GM12878 (cell line): ENCODE measurements at regions not wholly inside any gene's neighbourhood (a gene's known extent, or its start where the extent isn't known, plus 50 kb on each side); places are given as distances from the start of the nearest gene placed in this dataset.

Source experiments
- ATAC-seq: fragments of 200-7000 bp; cut with Tn5 transposase; 3 replicates; pipeline ENCODE4 v1.9.1; 2020; ENCODE audit warnings: mild to moderate bottlenecking, moderate library complexity
- BruUV-seq: library from RNA; stranded (reverse); fragments of 400-500 nt; replicated peaks from 2 replicates; lab custom pipeline; 2021; lab: Mats Ljungman, UMichigan
- CTCF ChIA-PET: fragments of 300-600 bp; sonication (Branson Sonifier 250); formaldehyde crosslinking; extraction: SDS; loops from one replicate; lab custom pipeline; 2021; ENCODE audit warnings: inconsistent platforms; lab: Yijun Ruan, JAX
- POLR2A ChIA-PET: fragments of 350-600 bp; formaldehyde crosslinking; extraction: SDS; loops from one replicate; lab custom pipeline; 2021; ENCODE audit warnings: inconsistent platforms; lab: Charles Lee
- RAD21 ChIA-PET: fragments of 300-600 bp; sonication (Branson Sonifier 250); formaldehyde crosslinking; loops from one replicate; lab custom pipeline; 2023; ENCODE audit warnings: antibody characterized with exemption; ENCODE audit not compliant: unreplicated experiment; lab: Charles Lee
- SMC1A ChIA-PET: fragments of 300-600 bp; sonication (Branson Sonifier 250); formaldehyde crosslinking; loops from one replicate; lab custom pipeline; 2023; ENCODE audit not compliant: unreplicated experiment, uncharacterized antibody; lab: Charles Lee
- DNase-seq: peaks from one replicate; pipeline ENCODE4 v3.0.0-alpha.2; 2011; ENCODE audit warnings: low read depth, low spot score
- FAIRE-seq: peaks from 3 replicates; lab custom pipeline; 2011; peaks lifted over from hg19 to GRCh38; lab: Jason Lieb, UNC
- H2AFZ ChIP-seq: 2 replicates; pipeline ENCODE4 v1.6.0; 2011; ENCODE audit warnings: low read depth, low read length, control low read depth; ENCODE audit not compliant: control insufficient read depth
- H3K27ac ChIP-seq: 2 replicates; pipeline ENCODE4 v1.5.1; 2011; ENCODE audit warnings: control low read depth; ENCODE audit not compliant: control insufficient read depth, insufficient read depth
- H3K27me3 ChIP-seq, 2 experiments: replicated peaks in 1 of 2; 2 replicates each; pipeline versions ENCODE4 v1.6.0 to v1.6.1; 2011; ENCODE audit warnings: low read length in 1 of 2; ENCODE audit not compliant: control insufficient read depth in 2 of 2, insufficient read depth in 2 of 2
- H3K36me3 ChIP-seq, 2 experiments: 2 replicates each; pipeline ENCODE4 v1.5.1; 2011; ENCODE audit warnings: low read length in 1 of 2; ENCODE audit not compliant: control insufficient read depth in 2 of 2, insufficient read depth in 2 of 2
- H3K4me1 ChIP-seq: 2 replicates; pipeline ENCODE4 v1.6.1; 2011; ENCODE audit warnings: mild to moderate bottlenecking, low read length, moderate library complexity, mixed read lengths; ENCODE audit not compliant: control insufficient read depth, insufficient read depth
- H3K4me2 ChIP-seq: 2 replicates; pipeline ENCODE4 v1.6.0; 2011; ENCODE audit warnings: control low read depth; ENCODE audit not compliant: control insufficient read depth, insufficient read depth
- H3K4me3 ChIP-seq: fragments of 200-600 bp; sonication (generic); 2 replicates; pipeline ENCODE4 v1.5.1; 2016
- H3K79me2 ChIP-seq: 2 replicates; pipeline ENCODE4 v1.6.0; 2011; ENCODE audit warnings: low read length; ENCODE audit not compliant: control insufficient read depth, insufficient read depth
- H3K9ac ChIP-seq: 2 replicates; pipeline ENCODE4 v1.8.0; 2011; ENCODE audit warnings: low read length, control low read depth, mixed read lengths; ENCODE audit not compliant: control insufficient read depth, insufficient read depth
- H3K9me3 ChIP-seq: replicated peaks from 3 replicates; pipeline ENCODE4 v1.5.1; 2011; ENCODE audit warnings: mild to moderate bottlenecking, low read length; ENCODE audit not compliant: control insufficient read depth, insufficient read depth
- H4K20me1 ChIP-seq: 2 replicates; pipeline ENCODE4 v1.6.0; 2011; ENCODE audit not compliant: control insufficient read depth, insufficient read depth
- CHD1 ChIP-seq: IDR thresholded peaks from 2 replicates; pipeline ENCODE4 v1.6.1; 2012; ENCODE audit warnings: low read depth, low read length, improper control_type of control experiment
- CHD4 ChIP-seq: fragments of 200-600 bp; sonication (generic); IDR thresholded peaks from 2 replicates; pipeline ENCODE4 v1.6.1; 2016; ENCODE audit warnings: mild to moderate bottlenecking
- HCFC1 ChIP-seq: fragments of 150-350 bp; IDR thresholded peaks from 2 replicates; pipeline ENCODE4 v1.6.1; 2014; ENCODE audit warnings: low read length
- HDAC2 ChIP-seq: fragments of 200-600 bp; sonication (generic); IDR thresholded peaks from 2 replicates; pipeline ENCODE4 v1.6.1; 2017
- NR2C1 ChIP-seq: fragments of 450-650 bp; IDR thresholded peaks from 2 replicates; pipeline ENCODE4 v1.6.1; 2017; ENCODE audit warnings: antibody characterized with exemption, mild to moderate bottlenecking, moderate library complexity
- NR2F1 ChIP-seq: fragments of 450-650 bp; conservative IDR thresholded peaks from 2 replicates; pipeline ENCODE4 v1.6.1; 2017; ENCODE audit warnings: mild to moderate bottlenecking
- RAD21 ChIP-seq: IDR thresholded peaks from 2 replicates; pipeline ENCODE4 v1.6.1; 2011; ENCODE audit warnings: mild to moderate bottlenecking, low read depth, low read length, moderate library complexity; ENCODE audit not compliant: insufficient read depth
- RB1 ChIP-seq: fragments of 450-650 bp; formaldehyde crosslinking; IDR thresholded peaks from 2 replicates; pipeline ENCODE4 v1.6.1; 2017; ENCODE audit warnings: mild to moderate bottlenecking, borderline replicate concordance
- SUZ12 ChIP-seq: fragments of 200-600 bp; sonication (generic); IDR thresholded peaks from one replicate; pipeline ENCODE4 v1.6.1; 2018; ENCODE audit warnings: antibody characterized with exemption, mild to moderate bottlenecking; ENCODE audit not compliant: unreplicated experiment
- TAF1 ChIP-seq: IDR thresholded peaks from 2 replicates; pipeline ENCODE4 v1.6.1; 2011; ENCODE audit warnings: mild to moderate bottlenecking, low read depth, low read length, borderline replicate concordance
- ZNF384 ChIP-seq: IDR thresholded peaks from 2 replicates; pipeline ENCODE4 v1.6.1; 2012; ENCODE audit warnings: low read depth, mild to moderate bottlenecking, low read length, improper control_type of control experiment, borderline replicate concordance
- WGBS: methylation state at CpG from one replicate; pipeline ENCODE4 v1.1.6; 2016; ENCODE audit warnings: low lambda C conversion rate; ENCODE audit not compliant: insufficient replicate concordance, insufficient coverage; ENCODE audit errors: missing lambda C conversion rate; 5-methylcytosine and 5-hydroxymethylcytosine counted together
- in situ Hi-C: fragments of 300-500 bp; cut with MboI; formaldehyde crosslinking; loops from 9 replicates; pipeline ENCODE4 v1.14.3; 2018; ENCODE audit warnings: mixed read lengths
- intact Hi-C: fragments of 100-400 bp; cut with micrococcal nuclease; formaldehyde crosslinking; loops from one replicate; pipeline ENCODE4 v1.14.2; 2022; ENCODE audit not compliant: unreplicated experiment

GRCh38 chr6:111951497-111952085 is 78.3 kb upstream of the FYN start (continued):
- TF ChIP-seq TAF1: no peak

- Histone ChIP-seq H3K9ac (no peak overlapping the region), H3K9me3 (no peaks in the 10 kb centered on the region), H3K4me2 (no peak overlapping the region), H2AFZ (no peak overlapping the region), H3K4me1 (0 out of 2 replicates have a peak, but pooled peaks cover 4% of the 10 kb centered on the region), H4K20me1 (no peaks in the 10 kb centered on the region), H3K79me2 (no peaks in the 10 kb centered on the region), H3K4me3 (no peak overlapping the region), H3K27me3 (no peaks in the 10 kb centered on the region), H3K27ac (no peak overlapping the region), H3K36me3 (no peaks in the 10 kb centered on the region)
- ATAC-seq (no peak), DNase-seq (no peak), FAIRE-seq (no peak)
- ChIA-PET SMC1A (no interaction called here), RAD21 (no interaction called here), CTCF (no interaction called here), POLR2A (no interaction called here)
- no TSS peak for BruUV-seq
- TF ChIP-seq HCFC1 (no peak), RAD21 (no peak), CHD1 (no peak), RB1 (no peak), CHD4 (no peak), ZNF384 (no peak), NR2F1 (no peak), NR2C1 (no peak), SUZ12 (no peak), HDAC2 (no peak)
- intact Hi-C loops: no loop called here
- in situ Hi-C loops: no loop called here
- WGBS: 37% methylated on average over 5 of the region's 5 CpGs
Measured at GRCh38 chr6:111952274-111952673, 79.0 kb upstream of the FYN start.
